ENCODE measurements at regions not wholly inside any gene's neighbourhood (a gene's known extent, or its start where the extent isn't known, plus 50 kb on each side); places are given as distances from the start of the nearest gene placed in this dataset.
"Not testable (repeated sequence)": the region's sequence is repeated elsewhere in the genome, so short reads cannot be mapped to it uniquely, and the experiment has no call there.

GRCh38 chr6:803191-803977 lies 110.4 kb upstream of the EXOC2 start:
- no peaks in the 10 kb centered on the region for H3K9me3 Mint-ChIP-seq (ENCODE audit: low read depth)
- no peak for DNase-seq
- H3K27me3 Mint-ChIP-seq = peaks cover 28% of the 10 kb centered on the region
- ChIA-PET CTCF (interaction anchor here (0.6 to 0.7 kb wide), 2 partner anchors 533 to 633 kb away, joined by 3 to 5 read pairs; no protein-coding TSS in a partner anchor), POLR2A (no interaction called here)
- intact Hi-C loops (cut with DNase I, micrococcal nuclease) = no loop called here
- peak; percentile 26 for ATAC-seq
- H3K27ac Mint-ChIP-seq = no peak overlapping the region
- H3K4me1 Mint-ChIP-seq = no peaks in the 10 kb centered on the region
- no peak overlapping the region for H3K4me3 Mint-ChIP-seq
- H3K36me3 Mint-ChIP-seq (ENCODE audit: low read depth) = no peaks in the 10 kb centered on the region

- Mint-ChIP-seq H3K9me3 (ENCODE audit: low read depth) (no peaks in the 10 kb centered on the region), H3K4me3 (no peak overlapping the region), H3K27ac (no peak overlapping the region), H3K4me1 (no peaks in the 10 kb centered on the region), H3K36me3 (ENCODE audit: low read depth) (no peaks in the 10 kb centered on the region), H3K27me3 (peaks cover 31% of the 10 kb centered on the region)
- ChIA-PET POLR2A (no interaction called here), CTCF (no interaction called here)
- intact Hi-C loops (cut with DNase I, micrococcal nuclease) = no loop called here
- DNase-seq (no peak), ATAC-seq (no peak)
Observed at GRCh38 chr6:802701-803100, 109.8 kb upstream of the EXOC2 start.

DNA sequence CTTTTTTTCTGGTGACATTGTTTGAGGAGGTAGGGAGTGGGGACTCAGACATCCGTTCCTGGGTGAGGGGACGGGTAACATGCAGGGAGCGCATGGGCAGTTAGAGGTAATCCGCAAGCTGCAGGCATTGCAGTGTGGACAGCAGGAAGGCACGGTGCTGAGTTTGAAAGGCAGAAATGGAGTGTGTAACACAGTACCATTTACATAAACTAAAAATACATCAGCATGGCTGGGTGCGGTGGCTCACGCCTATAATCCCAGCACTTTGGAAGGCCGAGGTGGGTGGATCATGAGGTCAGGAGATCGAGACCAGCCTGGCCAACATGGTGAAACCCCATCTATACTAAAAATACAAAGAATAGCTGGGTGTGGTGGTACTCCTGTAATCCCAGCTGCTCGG lies 109.3 kb upstream of the EXOC2 start:
- POLR2A ChIA-PET; H3K36me3 Mint-ChIP-seq (ENCODE audit: low read depth); DNase-seq; H3K4me3 Mint-ChIP-seq; H3K9me3 Mint-ChIP-seq (ENCODE audit: low read depth); H3K27ac Mint-ChIP-seq; H3K4me1 Mint-ChIP-seq; intact Hi-C loops (cut with DNase I, micrococcal nuclease); ATAC-seq: not testable (repeated sequence)
- CTCF ChIA-PET = interaction anchor here (0.6 to 1.0 kb wide), 2 partner anchors 167 to 209 kb away, joined by 3 to 4 read pairs; no protein-coding TSS in a partner anchor
- H3K27me3 Mint-ChIP-seq = peaks cover 34% of the 10 kb centered on the region

GRCh38 chr6:799769-800168 lies 106.8 kb upstream of the EXOC2 start:
- DNase-seq (no peak), ATAC-seq (no peak)
- ChIA-PET POLR2A (no interaction called here), CTCF (interaction anchor here (0.6 to 2.4 kb wide), 6 partner anchors 17 to 597 kb away, joined by 3 to 11 read pairs (median 4); no protein-coding TSS in a partner anchor)
- intact Hi-C loops (cut with DNase I, micrococcal nuclease) = loop anchor here (5.0 kb wide), 2 partner anchors 513 to 583 kb away; partner anchors contain the start of gene FOXQ1 (in 1 of the 2)
- no peak overlapping the region for H3K27ac Mint-ChIP-seq
- no peak overlapping the region for H3K4me3 Mint-ChIP-seq
- no peaks in the 10 kb centered on the region for H3K4me1 Mint-ChIP-seq
- H3K9me3 Mint-ChIP-seq (ENCODE audit: low read depth) = no peaks in the 10 kb centered on the region
- H3K36me3 Mint-ChIP-seq (ENCODE audit: low read depth) = no peaks in the 10 kb centered on the region
- H3K27me3 Mint-ChIP-seq = peaks cover 38% of the 10 kb centered on the region

DNA sequence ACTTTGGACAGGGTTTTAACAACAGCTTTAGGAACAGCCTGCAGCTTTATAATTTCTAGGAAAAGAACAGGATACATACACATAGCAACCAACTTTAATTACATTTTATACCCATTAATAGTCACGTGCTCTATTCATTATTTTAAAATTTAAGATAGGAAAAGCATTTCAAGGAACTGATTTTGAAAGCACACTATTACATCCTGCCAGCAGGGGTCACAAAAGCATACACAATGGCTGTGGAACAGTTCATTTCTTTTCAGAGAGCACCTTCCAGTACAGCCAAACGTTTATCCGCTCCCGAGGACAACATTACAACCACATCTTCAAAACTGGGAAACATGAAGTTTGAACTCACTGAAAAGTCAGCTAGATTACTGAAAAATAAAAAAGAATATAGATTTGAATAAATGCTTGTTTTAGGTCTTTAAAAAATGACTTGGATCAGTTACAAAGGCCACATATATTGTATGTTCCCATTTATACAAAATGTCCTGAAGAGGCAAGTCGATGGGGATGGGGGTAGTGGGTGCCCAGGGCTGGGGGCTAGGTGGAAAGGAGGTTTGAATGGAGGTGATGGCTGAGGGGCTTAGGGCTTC lies 104.6 kb upstream of the EXOC2 start:
- DNase-seq = peak; percentile 68
- H3K27me3 Mint-ChIP-seq = peaks cover 46% of the 10 kb centered on the region
- CTCF ChIA-PET = interaction anchor here (0.6 to 2.2 kb wide), 17 partner anchors 9 to 600 kb away, joined by 3 to 11 read pairs (median 4); no protein-coding TSS in a partner anchor

GRCh38 chr6:795046-795685 lies 102.2 kb upstream of the EXOC2 start:
- ATAC-seq (no peak), DNase-seq (no peak)
- H3K9me3 Mint-ChIP-seq (ENCODE audit: low read depth) = peaks cover 3% of the 10 kb centered on the region
- no peak overlapping the region for H3K27ac Mint-ChIP-seq
- ChIA-PET CTCF (interaction anchor here (0.6 to 1.5 kb wide), 3 partner anchors 201 to 523 kb away, joined by 3 to 8 read pairs (median 3); no protein-coding TSS in a partner anchor), POLR2A (no interaction called here)
- H3K27me3 Mint-ChIP-seq = peaks cover 50% of the 10 kb centered on the region
- intact Hi-C loops (cut with DNase I, micrococcal nuclease) = loop anchor here (5.0 kb wide), 2 partner anchors 517 to 587 kb away; partner anchors contain the start of gene FOXQ1 (in 1 of the 2)
- no peaks in the 10 kb centered on the region for H3K36me3 Mint-ChIP-seq (ENCODE audit: low read depth)
- no peaks in the 10 kb centered on the region for H3K4me1 Mint-ChIP-seq
- H3K4me3 Mint-ChIP-seq = no peak overlapping the region

More for the DNA sequence above, 104.6 kb upstream of the EXOC2 start:
- ATAC-seq = no peak
- no peaks in the 10 kb centered on the region for H3K9me3 Mint-ChIP-seq (ENCODE audit: low read depth)
- no peaks in the 10 kb centered on the region for H3K4me1 Mint-ChIP-seq
- no peak overlapping the region for H3K27ac Mint-ChIP-seq
- POLR2A ChIA-PET = no interaction called here
- H3K36me3 Mint-ChIP-seq (ENCODE audit: low read depth) = no peaks in the 10 kb centered on the region
- H3K4me3 Mint-ChIP-seq = no peak overlapping the region
- intact Hi-C loops (cut with DNase I, micrococcal nuclease) = loop anchor here (1.0 to 5.0 kb wide), 6 partner anchors 97 to 639 kb away; partner anchors contain the start of gene FOXQ1 (in 1 of the 2)

DNA sequence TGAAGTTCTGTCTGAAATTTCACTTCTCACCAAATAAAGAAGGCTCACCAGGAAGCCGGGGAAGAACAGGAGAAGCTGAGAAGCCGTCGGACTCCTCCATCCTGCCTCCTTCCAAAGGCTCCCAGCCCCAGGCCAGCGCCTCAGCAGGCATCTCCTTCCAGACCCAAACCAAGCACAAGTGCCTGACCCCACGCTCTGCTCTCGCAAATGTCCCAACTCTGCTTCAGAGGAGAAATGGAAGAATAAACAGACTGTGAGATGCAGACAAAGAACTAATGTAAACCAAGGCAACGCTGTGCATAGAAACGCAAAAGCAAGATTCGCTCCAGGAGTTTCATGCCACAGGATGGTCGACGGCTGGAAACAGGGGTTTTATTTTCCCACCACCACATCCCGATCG lies 100.3 kb upstream of the EXOC2 start:
- H3K27ac Mint-ChIP-seq = no peak overlapping the region
- intact Hi-C loops (cut with DNase I, micrococcal nuclease) = no loop called here
- ATAC-seq (no peak), DNase-seq (no peak)
- H3K4me3 Mint-ChIP-seq = no peak overlapping the region
- H3K36me3 Mint-ChIP-seq (ENCODE audit: low read depth) = no peaks in the 10 kb centered on the region
- H3K4me1 Mint-ChIP-seq = peaks cover 3% of the 10 kb centered on the region
- H3K9me3 Mint-ChIP-seq (ENCODE audit: low read depth) = peaks cover 3% of the 10 kb centered on the region
- ChIA-PET CTCF (no interaction called here), POLR2A (no interaction called here)
- H3K27me3 Mint-ChIP-seq = peaks cover 44% of the 10 kb centered on the region

DNA sequence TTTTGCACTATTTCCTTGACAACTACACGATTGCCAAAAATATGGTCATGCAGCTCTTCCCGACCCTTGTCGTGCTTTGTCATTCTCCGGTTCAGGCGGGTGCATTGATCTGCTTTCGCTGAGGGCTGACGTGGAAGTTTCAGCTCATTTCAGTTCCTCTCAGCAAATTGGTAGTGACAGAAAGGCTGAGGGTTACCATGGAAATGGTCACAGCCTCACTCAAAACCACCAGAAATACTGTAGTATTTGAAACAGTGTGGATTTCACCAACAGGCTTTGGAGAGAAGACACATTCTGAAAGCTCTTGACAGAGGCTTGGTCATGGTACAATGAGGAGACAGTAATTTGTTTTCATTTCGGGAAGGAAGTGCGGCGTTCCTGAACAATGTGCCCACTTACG lies 99.7 kb upstream of the EXOC2 start:
- Mint-ChIP-seq H3K27ac (no peak overlapping the region), H3K4me1 (peaks cover 9% of the 10 kb centered on the region), H3K36me3 (ENCODE audit: low read depth) (no peaks in the 10 kb centered on the region), H3K4me3 (no peak overlapping the region), H3K27me3 (peaks cover 40% of the 10 kb centered on the region), H3K9me3 (ENCODE audit: low read depth) (peaks cover 3% of the 10 kb centered on the region)
- DNase-seq (no peak), ATAC-seq (no peak)
- ChIA-PET POLR2A (no interaction called here), CTCF (interaction anchor here (0.8 kb wide), 1 partner anchor 200 kb away, joined by 3 read pairs; no protein-coding TSS in a partner anchor)
- intact Hi-C loops (cut with DNase I, micrococcal nuclease) = no loop called here

GRCh38 chr6:788058-788457 lies 95.1 kb upstream of the EXOC2 start:
- ChIA-PET POLR2A (no interaction called here), CTCF (interaction anchor here (0.6 to 3.2 kb wide), 4 partner anchors 10 to 610 kb away, joined by 3 to 11 read pairs (median 8); no protein-coding TSS in a partner anchor)
- ATAC-seq (peak; percentile 53), DNase-seq (peak; percentile 66)
- intact Hi-C loops (cut with DNase I, micrococcal nuclease) = no loop called here
- Mint-ChIP-seq H3K36me3 (ENCODE audit: low read depth) (no peaks in the 10 kb centered on the region), H3K27ac (peak overlapping the region; percentile 56), H3K27me3 (peaks cover 16% of the 10 kb centered on the region), H3K9me3 (ENCODE audit: low read depth) (peaks cover 3% of the 10 kb centered on the region), H3K4me3 (no peak overlapping the region), H3K4me1 (peaks cover 20% of the 10 kb centered on the region)

- Mint-ChIP-seq H3K9me3 (ENCODE audit: low read depth) (peaks cover 3% of the 10 kb centered on the region), H3K36me3 (ENCODE audit: low read depth) (no peaks in the 10 kb centered on the region), H3K4me1 (peaks cover 20% of the 10 kb centered on the region), H3K27me3 (peaks cover 12% of the 10 kb centered on the region), H3K27ac (peak overlapping the region; percentile 40), H3K4me3 (no peak overlapping the region)
- ChIA-PET POLR2A (no interaction called here), CTCF (interaction anchor here (0.6 to 3.2 kb wide), 4 partner anchors 11 to 611 kb away, joined by 3 to 11 read pairs (median 8); no protein-coding TSS in a partner anchor)
- DNase-seq (peak; percentile 36), ATAC-seq (peak; percentile 53)
- intact Hi-C loops (cut with DNase I, micrococcal nuclease) = loop anchor here (1.0 to 2.0 kb wide), 3 partner anchors 64 to 194 kb away; no protein-coding TSS in a partner anchor
Observed at GRCh38 chr6:786946-787763, 94.2 kb upstream of the EXOC2 start.

Data from activated CD4-positive, alpha-beta T cell treated with anti-CD3 and anti-CD28 coated beads for 36 hours (primary cell).